NCI-H526 treated with DMSO at 0.1 percent for 48 hours (cell line): ENCODE measurements at regions not wholly inside any gene's neighbourhood (a gene's known extent, or its start where the extent isn't known, plus 50 kb on each side); places are given as distances from the start of the nearest gene placed in this dataset.

Experiments used
- DNase-seq: peaks from one replicate; lab custom pipeline; 2025; lab: John Stamatoyannopoulos, UW

GRCh38 chr10:10126218-10126617 is 891.5 kb upstream of the CELF2 start:
- DNase-seq, result no peak

- DNase-seq, result no peak
These were observed 889.3 kb upstream of the CELF2 start for GRCh38 chr10:10128387-10128786.

- DNase-seq, result no peak
These were observed 887.0 kb upstream of the CELF2 start for GRCh38 chr10:10130686-10131085.

- DNase-seq, result no peak
These were observed 885.7 kb upstream of the CELF2 start for GRCh38 chr10:10132009-10132408.

GRCh38 chr10:10133281-10133680 is 884.4 kb upstream of the CELF2 start:
- DNase-seq, result no peak

GRCh38 chr10:10138685-10139084 is 879.0 kb upstream of the CELF2 start:
- no peak for DNase-seq

GRCh38 chr10:10141782-10142382 is 875.8 kb upstream of the CELF2 start:
- no peak for DNase-seq

- no peak for DNase-seq
These were observed 871.1 kb upstream of the CELF2 start for GRCh38 chr10:10146604-10147003.

- no peak for DNase-seq
These were observed 867.8 kb upstream of the CELF2 start for GRCh38 chr10:10149899-10150298.

GRCh38 chr10:10156917-10157600 is 860.6 kb upstream of the CELF2 start:
- peak; percentile 3 for DNase-seq

- no peak for DNase-seq
These were observed 856.8 kb upstream of the CELF2 start for GRCh38 chr10:10160821-10161312.

GRCh38 chr10:10164848-10165247 is 852.8 kb upstream of the CELF2 start:
- peak; percentile 87 for DNase-seq

- DNase-seq, result no peak
These were observed 852.3 kb upstream of the CELF2 start for GRCh38 chr10:10165415-10165814.

- no peak for DNase-seq
These were observed 839.2 kb upstream of the CELF2 start for GRCh38 chr10:10178476-10178875.

GRCh38 chr10:10193848-10194247 is 823.8 kb upstream of the CELF2 start:
- no peak for DNase-seq

GRCh38 chr10:10196701-10197100 is 821.0 kb upstream of the CELF2 start:
- DNase-seq, result no peak

GRCh38 chr10:10197423-10197822 is 820.2 kb upstream of the CELF2 start:
- no peak for DNase-seq

- DNase-seq, result no peak
These were observed 819.3 kb upstream of the CELF2 start for GRCh38 chr10:10198363-10198762.

- DNase-seq, result no peak
These were observed 813.3 kb upstream of the CELF2 start for GRCh38 chr10:10204415-10204814.

GRCh38 chr10:10205906-10206305 is 811.8 kb upstream of the CELF2 start:
- DNase-seq, result no peak

GRCh38 chr10:10207538-10207937 is 810.1 kb upstream of the CELF2 start:
- DNase-seq, result no peak

GRCh38 chr10:10208196-10208595 is 809.5 kb upstream of the CELF2 start:
- no peak for DNase-seq

- DNase-seq, result no peak
These were observed 808.5 kb upstream of the CELF2 start for GRCh38 chr10:10209167-10209566.

- DNase-seq, result no peak
These were observed 806.3 kb upstream of the CELF2 start for GRCh38 chr10:10211409-10211808.
